ENCODE measurements at regions not wholly inside any gene's neighbourhood (a gene's known extent, or its start where the extent isn't known, plus 50 kb on each side); places are given as distances from the start of the nearest gene placed in this dataset.

DNA sequence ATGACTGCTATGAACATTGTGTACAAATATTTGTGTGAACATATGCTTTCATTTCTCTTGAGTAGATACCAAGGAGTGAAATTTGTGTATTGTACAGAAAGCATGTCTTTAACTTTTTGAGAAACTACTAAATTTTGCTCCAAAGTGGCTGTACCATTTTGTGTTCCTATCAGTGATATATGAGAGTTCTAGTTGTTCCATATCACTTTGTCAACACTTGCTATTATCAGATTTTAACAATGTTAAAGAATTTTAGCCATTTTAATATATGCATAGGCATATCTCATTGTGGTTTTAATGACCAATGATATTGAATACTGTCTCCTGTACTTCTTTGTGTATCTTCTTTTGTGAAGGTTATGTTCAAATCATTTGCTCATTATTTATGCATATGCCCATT, 142.9 kb upstream of the NR3C1 start:
- TF ChIP-seq, protein P1, sequence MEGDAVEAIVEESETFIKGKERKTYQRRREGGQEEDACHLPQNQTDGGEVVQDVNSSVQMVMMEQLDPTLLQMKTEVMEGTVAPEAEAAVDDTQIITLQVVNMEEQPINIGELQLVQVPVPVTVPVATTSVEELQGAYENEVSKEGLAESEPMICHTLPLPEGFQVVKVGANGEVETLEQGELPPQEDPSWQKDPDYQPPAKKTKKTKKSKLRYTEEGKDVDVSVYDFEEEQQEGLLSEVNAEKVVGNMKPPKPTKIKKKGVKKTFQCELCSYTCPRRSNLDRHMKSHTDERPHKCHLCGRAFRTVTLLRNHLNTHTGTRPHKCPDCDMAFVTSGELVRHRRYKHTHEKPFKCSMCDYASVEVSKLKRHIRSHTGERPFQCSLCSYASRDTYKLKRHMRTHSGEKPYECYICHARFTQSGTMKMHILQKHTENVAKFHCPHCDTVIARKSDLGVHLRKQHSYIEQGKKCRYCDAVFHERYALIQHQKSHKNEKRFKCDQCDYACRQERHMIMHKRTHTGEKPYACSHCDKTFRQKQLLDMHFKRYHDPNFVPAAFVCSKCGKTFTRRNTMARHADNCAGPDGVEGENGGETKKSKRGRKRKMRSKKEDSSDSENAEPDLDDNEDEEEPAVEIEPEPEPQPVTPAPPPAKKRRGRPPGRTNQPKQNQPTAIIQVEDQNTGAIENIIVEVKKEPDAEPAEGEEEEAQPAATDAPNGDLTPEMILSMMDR (IDR thresholded peaks at IDR 0.05), result no peak
- no peak for TF ChIP-seq POLR2A (IDR thresholded peaks at IDR 0.05)
